ENCODE measurements at regions not wholly inside any gene's neighbourhood (a gene's known extent, or its start where the extent isn't known, plus 50 kb on each side); places are given as distances from the start of the nearest gene placed in this dataset.

DNA sequence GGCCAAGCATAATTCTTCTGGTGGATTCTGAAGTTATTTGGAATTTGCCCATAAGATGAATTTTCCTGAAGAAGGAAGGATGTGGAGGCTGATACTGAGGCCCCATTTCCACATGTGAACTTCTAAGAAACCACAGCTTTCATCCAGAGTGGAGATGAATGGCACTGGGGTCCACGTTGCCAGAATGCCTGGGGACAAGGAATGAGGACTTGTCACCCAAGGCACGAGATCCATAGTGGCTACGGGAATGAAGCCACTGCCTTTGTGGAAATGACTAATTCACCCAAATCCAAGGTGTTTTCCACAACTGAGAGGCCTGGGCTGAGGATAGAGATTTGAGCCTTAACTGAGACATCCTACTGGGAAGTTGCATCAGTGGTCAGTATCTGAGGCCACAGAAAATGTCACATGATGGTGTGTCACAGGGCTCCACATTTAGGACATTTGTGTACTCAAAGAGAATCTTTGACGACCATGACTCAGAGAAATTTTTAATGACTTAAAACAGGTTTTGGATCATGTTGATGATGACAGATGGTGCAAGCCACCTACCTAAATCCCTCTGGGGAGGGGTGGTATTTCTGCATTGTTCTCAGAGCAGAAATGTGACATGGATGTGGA lies 286.1 kb downstream of the SOX11 start:
- Histone ChIP-seq H3K4me3 (ENCODE audit: control insufficient read depth in 2 of 3, extremely low read depth in 1 of 3, insufficient read depth in 2 of 3, low read depth in 1 of 3, low read length in 3 of 3) (no peak overlapping the region), H3K4me1 (ENCODE audit: control insufficient read depth, extremely low read depth, insufficient read depth, low read length) (no peaks in the 10 kb centered on the region), H3K79me2 (ENCODE audit: control insufficient read depth, insufficient read depth, low read length) (no peaks in the 10 kb centered on the region), H3K36me3 (ENCODE audit: control insufficient read depth in 2 of 2, extremely low read depth in 1 of 2, insufficient read depth in 2 of 2, low read length in 2 of 2) (no peaks in the 10 kb centered on the region), H3K9ac (ENCODE audit: control insufficient read depth, extremely low read depth, insufficient read depth, low read length) (no peak overlapping the region), H4K20me1 (ENCODE audit: control insufficient read depth, extremely low read depth, insufficient read depth, low read length) (no peaks in the 10 kb centered on the region), H3K27ac (ENCODE audit: control insufficient read depth, insufficient read depth, low read length) (no peak overlapping the region), H3K9me1 (ENCODE audit: control insufficient read depth, extremely low read depth, insufficient read depth, low read length) (no peaks in the 10 kb centered on the region), H3K27me3 (ENCODE audit: control insufficient read depth, extremely low read depth, insufficient read depth, low read length) (no peaks in the 10 kb centered on the region), H3K4me2 (ENCODE audit: control insufficient read depth, extremely low read depth, insufficient read depth, low read depth, low read length) (no peak overlapping the region), H3K9me3 (ENCODE audit: control insufficient read depth, low read depth, low read length) (peaks cover 2% of the 10 kb centered on the region), H2AFZ (ENCODE audit: control insufficient read depth, low read length) (no peak overlapping the region)
- dilution Hi-C loops (cut with MboI; ENCODE audit: extremely low pct_ligation_motif_present, low sequenced_read_pairs): no loop called here
- FAIRE-seq (no peak), DNase-seq (ENCODE audit: low read depth, low spot score) (no peak)
- TF ChIP-seq, protein P1, sequence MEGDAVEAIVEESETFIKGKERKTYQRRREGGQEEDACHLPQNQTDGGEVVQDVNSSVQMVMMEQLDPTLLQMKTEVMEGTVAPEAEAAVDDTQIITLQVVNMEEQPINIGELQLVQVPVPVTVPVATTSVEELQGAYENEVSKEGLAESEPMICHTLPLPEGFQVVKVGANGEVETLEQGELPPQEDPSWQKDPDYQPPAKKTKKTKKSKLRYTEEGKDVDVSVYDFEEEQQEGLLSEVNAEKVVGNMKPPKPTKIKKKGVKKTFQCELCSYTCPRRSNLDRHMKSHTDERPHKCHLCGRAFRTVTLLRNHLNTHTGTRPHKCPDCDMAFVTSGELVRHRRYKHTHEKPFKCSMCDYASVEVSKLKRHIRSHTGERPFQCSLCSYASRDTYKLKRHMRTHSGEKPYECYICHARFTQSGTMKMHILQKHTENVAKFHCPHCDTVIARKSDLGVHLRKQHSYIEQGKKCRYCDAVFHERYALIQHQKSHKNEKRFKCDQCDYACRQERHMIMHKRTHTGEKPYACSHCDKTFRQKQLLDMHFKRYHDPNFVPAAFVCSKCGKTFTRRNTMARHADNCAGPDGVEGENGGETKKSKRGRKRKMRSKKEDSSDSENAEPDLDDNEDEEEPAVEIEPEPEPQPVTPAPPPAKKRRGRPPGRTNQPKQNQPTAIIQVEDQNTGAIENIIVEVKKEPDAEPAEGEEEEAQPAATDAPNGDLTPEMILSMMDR (optimal IDR thresholded peaks at IDR 0.05 in 1 of 3, IDR thresholded peaks at IDR 0.05 in 1 of 3, conservative IDR thresholded peaks at IDR 0.05 in 1 of 3; ENCODE audit: extremely low read depth in 1 of 3, insufficient read depth in 2 of 3, low read length in 3 of 3): no peak
- no peak for TF ChIP-seq EZH2 (IDR thresholded peaks at IDR 0.05; ENCODE audit: low read length)

DNA sequence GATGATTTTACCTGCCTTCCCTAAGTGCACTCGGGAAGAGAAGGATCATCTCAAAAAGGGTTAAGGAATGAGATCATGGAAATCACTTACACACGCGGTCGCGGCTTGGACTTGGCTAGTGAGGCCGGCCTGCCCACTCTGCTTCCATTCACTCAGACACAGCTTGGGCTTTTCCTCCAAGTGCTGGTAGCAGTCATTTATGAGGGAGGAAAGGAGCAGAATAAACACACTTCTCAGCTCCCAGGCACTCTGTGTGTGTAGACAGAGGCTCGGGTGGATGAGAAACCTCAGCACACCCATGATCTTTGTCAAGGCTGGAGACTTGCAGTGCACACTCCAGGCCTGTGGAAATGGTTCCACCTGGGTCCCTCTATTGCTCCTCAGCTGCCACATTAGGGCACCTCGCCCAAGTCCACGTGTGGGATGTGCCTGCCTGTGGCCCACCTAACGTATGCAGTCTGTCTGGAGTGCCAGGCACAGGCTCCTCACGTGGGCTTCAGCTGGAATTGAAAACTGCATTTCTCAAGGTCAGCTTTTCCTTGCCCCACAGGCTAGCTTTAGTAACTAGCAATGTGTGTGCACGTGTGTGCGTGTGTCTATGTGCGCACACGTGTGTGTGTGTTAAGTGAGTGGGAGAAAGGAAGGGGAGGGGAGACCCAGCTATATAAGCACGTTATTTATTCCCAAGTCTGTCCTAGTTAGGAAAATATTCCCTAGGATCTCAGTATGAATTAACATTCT lies 288.4 kb downstream of the SOX11 start:
- Histone ChIP-seq H3K9me1 (ENCODE audit: control insufficient read depth, extremely low read depth, insufficient read depth, low read length) (no peaks in the 10 kb centered on the region), H3K27me3 (ENCODE audit: control insufficient read depth, extremely low read depth, insufficient read depth, low read length) (no peaks in the 10 kb centered on the region), H3K4me2 (ENCODE audit: control insufficient read depth, extremely low read depth, insufficient read depth, low read depth, low read length) (no peak overlapping the region), H3K27ac (ENCODE audit: control insufficient read depth, insufficient read depth, low read length) (no peak overlapping the region), H4K20me1 (ENCODE audit: control insufficient read depth, extremely low read depth, insufficient read depth, low read length) (no peaks in the 10 kb centered on the region), H3K4me3 (ENCODE audit: control insufficient read depth in 2 of 3, extremely low read depth in 1 of 3, insufficient read depth in 2 of 3, low read depth in 1 of 3, low read length in 3 of 3) (no peak overlapping the region), H3K9ac (ENCODE audit: control insufficient read depth, extremely low read depth, insufficient read depth, low read length) (no peak overlapping the region), H3K9me3 (ENCODE audit: control insufficient read depth, low read depth, low read length) (peaks cover 7% of the 10 kb centered on the region), H3K4me1 (ENCODE audit: control insufficient read depth, extremely low read depth, insufficient read depth, low read length) (no peaks in the 10 kb centered on the region), H3K79me2 (ENCODE audit: control insufficient read depth, insufficient read depth, low read length) (no peaks in the 10 kb centered on the region), H2AFZ (ENCODE audit: control insufficient read depth, low read length) (no peak overlapping the region), H3K36me3 (ENCODE audit: control insufficient read depth in 2 of 2, extremely low read depth in 1 of 2, insufficient read depth in 2 of 2, low read length in 2 of 2) (no peaks in the 10 kb centered on the region)
- dilution Hi-C loops (cut with MboI; ENCODE audit: extremely low pct_ligation_motif_present, low sequenced_read_pairs): no loop called here
- no peak for TF ChIP-seq EZH2 (IDR thresholded peaks at IDR 0.05; ENCODE audit: low read length)
- TF ChIP-seq, protein P1 (optimal IDR thresholded peaks at IDR 0.05 in 1 of 3, IDR thresholded peaks at IDR 0.05 in 1 of 3, conservative IDR thresholded peaks at IDR 0.05 in 1 of 3; ENCODE audit: extremely low read depth in 1 of 3, insufficient read depth in 2 of 3, low read length in 3 of 3): no peak
- DNase-seq (ENCODE audit: low read depth, low spot score) (no peak), FAIRE-seq (no peak)
